GM23338 (cell line): ENCODE measurements at regions not wholly inside any gene's neighbourhood (a gene's known extent, or its start where the extent isn't known, plus 50 kb on each side); places are given as distances from the start of the nearest gene placed in this dataset.

Source experiments
- ATAC-seq: fragments of 200-7000 bp; cut with Tn5 transposase; 3 replicates; pipeline ENCODE4 v1.9.1; 2020
- DNase-seq: peaks from one replicate; pipeline ENCODE4 v3.0.0-alpha.2; 2015; ENCODE audit warnings: low spot score
- H2AFZ ChIP-seq: fragments of 200-600 bp; sonication (generic); 2 replicates; pipeline ENCODE4 v1.8.0; 2016; ENCODE audit warnings: antibody characterized with exemption, mild to moderate bottlenecking, moderate library complexity
- H3F3A ChIP-seq: fragments of 200-600 bp; sonication (generic); replicated peaks from 2 replicates; pipeline ENCODE4 v1.8.0; 2017; ENCODE audit warnings: antibody characterized with exemption, mixed run types, low read depth
- H3K27ac ChIP-seq: fragments of 200-600 bp; sonication (generic); 2 replicates; pipeline ENCODE4 v1.6.1; 2016; ENCODE audit warnings: low read depth
- H3K27me3 ChIP-seq: fragments of 200-600 bp; sonication (generic); 2 replicates; pipeline ENCODE4 v1.8.0; 2016; ENCODE audit warnings: mild to moderate bottlenecking, mixed run types, moderate library complexity; ENCODE audit not compliant: insufficient read depth
- H3K36me3 ChIP-seq: fragments of 200-600 bp; sonication (generic); 2 replicates; pipeline ENCODE4 v1.8.0; 2016; ENCODE audit warnings: mild to moderate bottlenecking; ENCODE audit not compliant: insufficient read depth
- H3K4me1 ChIP-seq: fragments of 200-600 bp; sonication (generic); 2 replicates; pipeline ENCODE4 v1.8.0; 2016; ENCODE audit warnings: mild to moderate bottlenecking, moderate library complexity; ENCODE audit not compliant: insufficient read depth
- H3K4me2 ChIP-seq: fragments of 200-600 bp; sonication (generic); 2 replicates; pipeline ENCODE4 v1.7.1; 2017; ENCODE audit warnings: mixed run types
- H3K4me3 ChIP-seq: fragments of 200-600 bp; sonication (generic); 2 replicates; pipeline ENCODE4 v1.6.1; 2016; ENCODE audit warnings: mixed run types
- H3K79me2 ChIP-seq: fragments of 200-600 bp; sonication (generic); replicated peaks from 2 replicates; pipeline ENCODE4 v1.8.0; 2017; ENCODE audit warnings: mild to moderate bottlenecking; ENCODE audit not compliant: insufficient read depth
- H3K9me2 ChIP-seq: fragments of 200-600 bp; sonication (generic); 2 replicates; pipeline ENCODE4 v1.8.0; 2017; ENCODE audit not compliant: insufficient read depth
- H4K20me1 ChIP-seq: fragments of 200-600 bp; sonication (generic); replicated peaks from 2 replicates; pipeline ENCODE4 v1.8.0; 2017; ENCODE audit warnings: mild to moderate bottlenecking; ENCODE audit not compliant: insufficient read depth
- H3K27ac Mint-ChIP-seq: 2 replicates; pipeline ENCODE4 v1.8.0; 2020; ENCODE audit warnings: inconsistent platforms, mild to moderate bottlenecking, moderate library complexity, mixed read lengths
- H3K27me3 Mint-ChIP-seq: 3 replicates; pipeline ENCODE4 v1.8.0; 2022; ENCODE audit warnings: low read depth, mild to moderate bottlenecking, moderate library complexity, mixed read lengths, inconsistent platforms; ENCODE audit not compliant: insufficient read depth, poor library complexity
- H3K36me3 Mint-ChIP-seq: 3 replicates; pipeline ENCODE4 v1.8.0; 2021; ENCODE audit warnings: low read depth, mild to moderate bottlenecking, inconsistent platforms, moderate library complexity, mixed read lengths
- H3K4me1 Mint-ChIP-seq: 3 replicates; pipeline ENCODE4 v1.8.0; 2020; ENCODE audit warnings: mild to moderate bottlenecking, inconsistent platforms, mixed read lengths
- H3K4me3 Mint-ChIP-seq: 3 replicates; pipeline ENCODE4 v1.8.0; 2021; ENCODE audit warnings: moderate library complexity, mild to moderate bottlenecking, inconsistent platforms, mixed read lengths
- H3K9me3 Mint-ChIP-seq: 3 replicates; pipeline ENCODE4 v1.8.0; 2020; ENCODE audit warnings: moderate library complexity, mild to moderate bottlenecking, inconsistent platforms, mixed read lengths
- CREB1 ChIP-seq: fragments of 250-450 bp; sonication (Bioruptor Pico); IDR thresholded peaks from 2 replicates; pipeline ENCODE4 v1.5.0; 2020; ENCODE audit warnings: low read depth, mild to moderate bottlenecking, moderate library complexity
- CTCF ChIP-seq, 2 experiments: fragments of 200-600 bp in 1 of 2; sonication (generic) in 1 of 2; conservative IDR thresholded peaks; 2 replicates each; pipeline versions ENCODE4 v1.5.1 to v1.6.1; 2016 to 2017; ENCODE audit warnings: antibody characterized with exemption in 2 of 2, low read depth in 2 of 2, mild to moderate bottlenecking in 2 of 2, moderate library complexity in 1 of 2
- EZH2 ChIP-seq: fragments of 200-600 bp; sonication (generic); IDR thresholded peaks from one replicate; pipeline ENCODE4 v1.8.0; 2017; ENCODE audit warnings: antibody characterized with exemption, mild to moderate bottlenecking, low read depth; ENCODE audit not compliant: unreplicated experiment
- EZH2phosphoT487 ChIP-seq: fragments of 200-600 bp; sonication (generic); IDR thresholded peaks from one replicate; pipeline ENCODE4 v1.8.1; 2018; ENCODE audit warnings: antibody characterized with exemption; ENCODE audit not compliant: unreplicated experiment
- JUNB ChIP-seq: IDR thresholded peaks from one replicate; pipeline ENCODE4 v1.6.1; 2016; ENCODE audit warnings: antibody characterized with exemption; ENCODE audit not compliant: unreplicated experiment
- NANOG ChIP-seq: IDR thresholded peaks from 2 replicates; pipeline ENCODE4 v1.6.1; 2016; ENCODE audit warnings: antibody characterized with exemption, borderline replicate concordance
- POLR2AphosphoS5 ChIP-seq: IDR thresholded peaks from 2 replicates; pipeline ENCODE4 v1.6.1; 2016; ENCODE audit warnings: antibody characterized with exemption, low read depth
- STAT1 ChIP-seq: IDR thresholded peaks from one replicate; pipeline ENCODE4 v1.6.1; 2016; ENCODE audit warnings: antibody characterized with exemption; ENCODE audit not compliant: unreplicated experiment
- ZNF114 ChIP-seq: fragments of 250-450 bp; sonication (Bioruptor Pico); IDR thresholded peaks from 2 replicates; pipeline ENCODE4 v1.5.0; 2020; ENCODE audit warnings: mild to moderate bottlenecking, moderate library complexity
- ZNF331 ChIP-seq: fragments of 250-450 bp; sonication (Bioruptor Pico); IDR thresholded peaks from 2 replicates; pipeline ENCODE4 v1.5.0; 2020; ENCODE audit warnings: low read depth, mild to moderate bottlenecking, moderate library complexity
- TF ChIP-seq, protein P1 (sequence below): fragments of 250-450 bp; sonication (Bioruptor Pico); IDR thresholded peaks from 2 replicates; pipeline ENCODE4 v1.5.0; 2020; ENCODE audit warnings: mild to moderate bottlenecking, moderate library complexity
- TF ChIP-seq, protein P2 (sequence below): IDR thresholded peaks from 2 replicates; pipeline ENCODE4 v1.6.1; 2016; ENCODE audit warnings: antibody characterized with exemption

DNA sequence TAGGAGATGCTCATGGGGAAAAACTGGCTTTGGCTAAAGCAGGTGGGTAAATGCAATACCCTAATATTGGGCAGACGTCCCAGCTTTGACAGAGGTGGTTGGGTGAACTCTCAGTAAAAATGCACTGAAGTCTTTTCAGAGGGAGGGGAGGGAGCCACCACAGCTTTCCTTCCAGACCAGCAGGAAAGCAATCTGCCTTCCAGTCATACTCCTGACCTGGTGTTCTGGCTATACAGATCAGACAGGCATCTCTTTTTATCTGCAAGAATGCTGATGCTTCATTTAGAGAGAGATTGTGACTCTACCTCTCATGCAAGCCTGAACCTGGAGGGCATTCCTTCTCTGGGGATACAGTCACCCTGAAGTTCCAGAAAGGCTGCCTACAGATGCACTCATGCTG lies 52.6 kb upstream of the ICA1 start:
- TF ChIP-seq ZNF331: no peak
- TF ChIP-seq CTCF (conservative IDR thresholded peaks at IDR 0.05; ENCODE audit: low read depth in 2 of 2): 0 out of 4 replicates have a peak, but pooled peaks of 1 of the 2 experiments have one; percentile 2
- Histone ChIP-seq H3K4me1 (no peaks in the 10 kb centered on the region), H2AFZ (no peak overlapping the region), H3K4me2 (no peak overlapping the region), H3K36me3 (peaks cover 7% of the 10 kb centered on the region; the same call in 1 of the 2 replicates), H3K27me3 (no peaks in the 10 kb centered on the region), H3K9me2 (0 out of 2 replicates have a peak, but pooled peaks cover 3% of the 10 kb centered on the region), H4K20me1 (no peaks in the 10 kb centered on the region), H3K79me2 (no peaks in the 10 kb centered on the region), H3F3A (no peaks in the 10 kb centered on the region), H3K27ac (no peak overlapping the region), H3K4me3 (no peak overlapping the region)
- no peak overlapping the region for H3K27ac Mint-ChIP-seq
- H3K27me3 Mint-ChIP-seq: peaks cover 4% of the 10 kb centered on the region
- peaks cover 23% of the 10 kb centered on the region for H3K36me3 Mint-ChIP-seq
- no peaks in the 10 kb centered on the region for H3K4me1 Mint-ChIP-seq
- DNase-seq (no peak), ATAC-seq (no peak)
- no peak overlapping the region for H3K4me3 Mint-ChIP-seq
- H3K9me3 Mint-ChIP-seq: peaks cover 20% of the 10 kb centered on the region

DNA sequence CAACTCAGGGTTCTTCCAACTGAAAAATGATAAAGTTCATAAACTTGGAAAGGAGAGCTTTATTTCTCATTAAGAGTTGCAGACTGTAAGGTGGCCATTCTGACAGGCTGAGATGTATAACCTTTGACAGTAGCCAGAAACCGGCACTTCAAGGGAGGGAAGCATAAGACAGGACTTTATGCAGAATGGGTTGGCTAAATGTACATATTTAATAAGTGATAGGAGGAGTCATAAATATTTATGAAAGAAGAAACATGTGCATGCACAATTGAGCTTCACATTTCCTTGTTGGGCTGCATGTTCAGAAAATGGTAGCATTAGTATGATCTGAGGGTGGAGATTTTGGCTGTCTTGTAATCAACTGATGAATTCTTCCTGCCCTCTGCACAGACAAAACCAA lies 57.1 kb upstream of the ICA1 start:
- Mint-ChIP-seq H3K4me1 (no peaks in the 10 kb centered on the region), H3K4me3 (no peak overlapping the region), H3K36me3 (peaks cover 14% of the 10 kb centered on the region), H3K27ac (no peak overlapping the region), H3K9me3 (peaks cover 16% of the 10 kb centered on the region), H3K27me3 (peaks cover 4% of the 10 kb centered on the region)
- ATAC-seq (no peak), DNase-seq (no peak)
- Histone ChIP-seq H3K79me2 (no peaks in the 10 kb centered on the region), H3K4me2 (no peak overlapping the region), H3K27ac (no peak overlapping the region), H3K4me1 (no peaks in the 10 kb centered on the region), H3K4me3 (no peak overlapping the region), H3K9me2 (peaks cover 15% of the 10 kb centered on the region; the same call in 1 of the 2 replicates), H4K20me1 (no peaks in the 10 kb centered on the region), H3K27me3 (no peaks in the 10 kb centered on the region), H3K36me3 (peaks cover 5% of the 10 kb centered on the region; the same call in 1 of the 2 replicates), H3F3A (no peaks in the 10 kb centered on the region), H2AFZ (no peak overlapping the region)
- TF ChIP-seq CTCF (conservative IDR thresholded peaks at IDR 0.05; ENCODE audit: low read depth in 2 of 2) (no peak), ZNF114 (CRISPR knock-in tag) (no peak), JUNB (no peak), POLR2AphosphoS5 (no peak), STAT1 (no peak), EZH2 (no peak), NANOG (no peak), CREB1 (CRISPR knock-in tag) (no peak), EZH2phosphoT487 (no peak)
- TF ChIP-seq, protein P1, sequence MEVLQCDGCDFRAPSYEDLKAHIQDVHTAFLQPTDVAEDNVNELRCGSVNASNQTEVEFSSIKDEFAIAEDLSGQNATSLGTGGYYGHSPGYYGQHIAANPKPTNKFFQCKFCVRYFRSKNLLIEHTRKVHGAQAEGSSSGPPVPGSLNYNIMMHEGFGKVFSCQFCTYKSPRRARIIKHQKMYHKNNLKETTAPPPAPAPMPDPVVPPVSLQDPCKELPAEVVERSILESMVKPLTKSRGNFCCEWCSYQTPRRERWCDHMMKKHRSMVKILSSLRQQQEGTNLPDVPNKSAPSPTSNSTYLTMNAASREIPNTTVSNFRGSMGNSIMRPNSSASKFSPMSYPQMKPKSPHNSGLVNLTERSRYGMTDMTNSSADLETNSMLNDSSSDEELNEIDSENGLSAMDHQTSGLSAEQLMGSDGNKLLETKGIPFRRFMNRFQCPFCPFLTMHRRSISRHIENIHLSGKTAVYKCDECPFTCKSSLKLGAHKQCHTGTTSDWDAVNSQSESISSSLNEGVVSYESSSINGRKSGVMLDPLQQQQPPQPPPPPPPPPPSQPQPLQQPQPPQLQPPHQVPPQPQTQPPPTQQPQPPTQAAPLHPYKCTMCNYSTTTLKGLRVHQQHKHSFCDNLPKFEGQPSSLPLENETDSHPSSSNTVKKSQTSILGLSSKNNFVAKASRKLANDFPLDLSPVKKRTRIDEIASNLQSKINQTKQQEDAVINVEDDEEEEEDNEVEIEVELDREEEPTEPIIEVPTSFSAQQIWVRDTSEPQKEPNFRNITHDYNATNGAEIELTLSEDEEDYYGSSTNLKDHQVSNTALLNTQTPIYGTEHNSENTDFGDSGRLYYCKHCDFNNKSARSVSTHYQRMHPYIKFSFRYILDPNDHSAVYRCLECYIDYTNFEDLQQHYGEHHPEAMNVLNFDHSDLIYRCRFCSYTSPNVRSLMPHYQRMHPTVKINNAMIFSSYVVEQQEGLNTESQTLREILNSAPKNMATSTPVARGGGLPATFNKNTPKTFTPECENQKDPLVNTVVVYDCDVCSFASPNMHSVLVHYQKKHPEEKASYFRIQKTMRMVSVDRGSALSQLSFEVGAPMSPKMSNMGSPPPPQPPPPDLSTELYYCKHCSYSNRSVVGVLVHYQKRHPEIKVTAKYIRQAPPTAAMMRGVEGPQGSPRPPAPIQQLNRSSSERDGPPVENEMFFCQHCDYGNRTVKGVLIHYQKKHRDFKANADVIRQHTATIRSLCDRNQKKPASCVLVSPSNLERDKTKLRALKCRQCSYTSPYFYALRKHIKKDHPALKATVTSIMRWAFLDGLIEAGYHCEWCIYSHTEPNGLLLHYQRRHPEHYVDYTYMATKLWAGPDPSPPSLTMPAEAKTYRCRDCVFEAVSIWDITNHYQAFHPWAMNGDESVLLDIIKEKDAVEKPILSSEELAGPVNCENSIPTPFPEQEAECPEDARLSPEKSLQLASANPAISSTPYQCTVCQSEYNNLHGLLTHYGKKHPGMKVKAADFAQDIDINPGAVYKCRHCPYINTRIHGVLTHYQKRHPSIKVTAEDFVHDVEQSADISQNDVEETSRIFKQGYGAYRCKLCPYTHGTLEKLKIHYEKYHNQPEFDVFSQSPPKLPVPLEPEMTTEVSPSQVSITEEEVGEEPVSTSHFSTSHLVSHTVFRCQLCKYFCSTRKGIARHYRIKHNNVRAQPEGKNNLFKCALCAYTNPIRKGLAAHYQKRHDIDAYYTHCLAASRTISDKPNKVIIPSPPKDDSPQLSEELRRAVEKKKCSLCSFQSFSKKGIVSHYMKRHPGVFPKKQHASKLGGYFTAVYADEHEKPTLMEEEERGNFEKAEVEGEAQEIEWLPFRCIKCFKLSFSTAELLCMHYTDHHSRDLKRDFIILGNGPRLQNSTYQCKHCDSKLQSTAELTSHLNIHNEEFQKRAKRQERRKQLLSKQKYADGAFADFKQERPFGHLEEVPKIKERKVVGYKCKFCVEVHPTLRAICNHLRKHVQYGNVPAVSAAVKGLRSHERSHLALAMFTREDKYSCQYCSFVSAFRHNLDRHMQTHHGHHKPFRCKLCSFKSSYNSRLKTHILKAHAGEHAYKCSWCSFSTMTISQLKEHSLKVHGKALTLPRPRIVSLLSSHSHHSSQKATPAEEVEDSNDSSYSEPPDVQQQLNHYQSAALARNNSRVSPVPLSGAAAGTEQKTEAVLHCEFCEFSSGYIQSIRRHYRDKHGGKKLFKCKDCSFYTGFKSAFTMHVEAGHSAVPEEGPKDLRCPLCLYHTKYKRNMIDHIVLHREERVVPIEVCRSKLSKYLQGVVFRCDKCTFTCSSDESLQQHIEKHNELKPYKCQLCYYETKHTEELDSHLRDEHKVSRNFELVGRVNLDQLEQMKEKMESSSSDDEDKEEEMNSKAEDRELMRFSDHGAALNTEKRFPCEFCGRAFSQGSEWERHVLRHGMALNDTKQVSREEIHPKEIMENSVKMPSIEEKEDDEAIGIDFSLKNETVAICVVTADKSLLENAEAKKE (CRISPR knock-in tag): no peak
- TF ChIP-seq, protein P2, sequence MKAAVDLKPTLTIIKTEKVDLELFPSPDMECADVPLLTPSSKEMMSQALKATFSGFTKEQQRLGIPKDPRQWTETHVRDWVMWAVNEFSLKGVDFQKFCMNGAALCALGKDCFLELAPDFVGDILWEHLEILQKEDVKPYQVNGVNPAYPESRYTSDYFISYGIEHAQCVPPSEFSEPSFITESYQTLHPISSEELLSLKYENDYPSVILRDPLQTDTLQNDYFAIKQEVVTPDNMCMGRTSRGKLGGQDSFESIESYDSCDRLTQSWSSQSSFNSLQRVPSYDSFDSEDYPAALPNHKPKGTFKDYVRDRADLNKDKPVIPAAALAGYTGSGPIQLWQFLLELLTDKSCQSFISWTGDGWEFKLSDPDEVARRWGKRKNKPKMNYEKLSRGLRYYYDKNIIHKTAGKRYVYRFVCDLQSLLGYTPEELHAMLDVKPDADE: no peak
